ENCODE measurements at regions not wholly inside any gene's neighbourhood (a gene's known extent, or its start where the extent isn't known, plus 50 kb on each side); places are given as distances from the start of the nearest gene placed in this dataset.
A peak's percentile ranks its signal among the peaks of the same experiment; 100 is the strongest.

- H3K27me3 ChIP-seq (ENCODE audit: insufficient read depth, insufficient read length), result no peaks in the 10 kb centered on the region
- H3K4me1 ChIP-seq (ENCODE audit: insufficient read depth, insufficient read length), result no peaks in the 10 kb centered on the region
- H3K36me3 ChIP-seq (ENCODE audit: insufficient read depth, insufficient read length, low read length), result peaks cover 2% of the 10 kb centered on the region
- no peak for TF ChIP-seq SUZ12 (IDR thresholded peaks at IDR 0.05; ENCODE audit: extremely low read depth, insufficient read depth, insufficient read length)
- no peak for TF ChIP-seq ZNF274 (IDR thresholded peaks at IDR 0.05; ENCODE audit: low read depth, low read length)
- no peak for TF ChIP-seq YY1 (IDR thresholded peaks at IDR 0.05; ENCODE audit: insufficient read depth, insufficient read length)
- no peaks in the 10 kb centered on the region for H3K9me3 ChIP-seq (ENCODE audit: insufficient read depth, low read length)
- no peak overlapping the region for H3K9ac ChIP-seq (ENCODE audit: insufficient read length, low read depth)
- H3K4me3 ChIP-seq (ENCODE audit: insufficient read length, low read depth), result no peak overlapping the region
- DNase-seq (ENCODE audit: low read depth, low spot score), result no peak
These were observed 258.7 kb downstream of the CDCA7 start for GRCh38 chr2:173613386-173613785.

- no peak overlapping the region for H3K9ac ChIP-seq (ENCODE audit: insufficient read length, low read depth)
- no peaks in the 10 kb centered on the region for H3K27me3 ChIP-seq (ENCODE audit: insufficient read depth, insufficient read length)
- H3K4me1 ChIP-seq (ENCODE audit: insufficient read depth, insufficient read length), result no peaks in the 10 kb centered on the region
These were observed 259.7 kb downstream of the CDCA7 start for GRCh38 chr2:173614265-173614930.

GRCh38 chr2:173623438-173624319, 269.0 kb downstream of the CDCA7 start:
- no peaks in the 10 kb centered on the region for H3K27me3 ChIP-seq (ENCODE audit: insufficient read depth, insufficient read length)
- peak; percentile 16 for DNase-seq (ENCODE audit: low read depth, low spot score)
- H3K9me3 ChIP-seq (ENCODE audit: insufficient read depth, low read length), result no peaks in the 10 kb centered on the region
- TF ChIP-seq SUZ12 (IDR thresholded peaks at IDR 0.05; ENCODE audit: extremely low read depth, insufficient read depth, insufficient read length), result no peak
- TF ChIP-seq YY1 (IDR thresholded peaks at IDR 0.05; ENCODE audit: insufficient read depth, insufficient read length), result no peak
- no peak for TF ChIP-seq ZNF274 (IDR thresholded peaks at IDR 0.05; ENCODE audit: low read depth, low read length)
- no peak overlapping the region for H3K9ac ChIP-seq (ENCODE audit: insufficient read length, low read depth)
- no peaks in the 10 kb centered on the region for H3K4me1 ChIP-seq (ENCODE audit: insufficient read depth, insufficient read length)
- H3K4me3 ChIP-seq (ENCODE audit: insufficient read length, low read depth), result no peak overlapping the region
- H3K36me3 ChIP-seq (ENCODE audit: insufficient read depth, insufficient read length, low read length), result no peaks in the 10 kb centered on the region

More at GRCh38 chr2:173614265-173614930, 259.7 kb downstream of the CDCA7 start:
- TF ChIP-seq ZNF274 (IDR thresholded peaks at IDR 0.05; ENCODE audit: low read depth, low read length) (no peak), SUZ12 (IDR thresholded peaks at IDR 0.05; ENCODE audit: extremely low read depth, insufficient read depth, insufficient read length) (no peak), YY1 (IDR thresholded peaks at IDR 0.05; ENCODE audit: insufficient read depth, insufficient read length) (no peak)
- DNase-seq (ENCODE audit: low read depth, low spot score), result no peak
- H3K9me3 ChIP-seq (ENCODE audit: insufficient read depth, low read length), result no peaks in the 10 kb centered on the region
- no peaks in the 10 kb centered on the region for H3K36me3 ChIP-seq (ENCODE audit: insufficient read depth, insufficient read length, low read length)
- no peak overlapping the region for H3K4me3 ChIP-seq (ENCODE audit: insufficient read length, low read depth)

- DNase-seq (ENCODE audit: low read depth, low spot score), result no peak
- H3K9ac ChIP-seq (ENCODE audit: insufficient read length, low read depth), result no peak overlapping the region
- no peak overlapping the region for H3K4me3 ChIP-seq (ENCODE audit: insufficient read length, low read depth)
- TF ChIP-seq ZNF274 (IDR thresholded peaks at IDR 0.05; ENCODE audit: low read depth, low read length) (no peak), YY1 (IDR thresholded peaks at IDR 0.05; ENCODE audit: insufficient read depth, insufficient read length) (no peak), SUZ12 (IDR thresholded peaks at IDR 0.05; ENCODE audit: extremely low read depth, insufficient read depth, insufficient read length) (no peak)
- H3K4me1 ChIP-seq (ENCODE audit: insufficient read depth, insufficient read length), result no peaks in the 10 kb centered on the region
- H3K27me3 ChIP-seq (ENCODE audit: insufficient read depth, insufficient read length), result no peaks in the 10 kb centered on the region
- H3K36me3 ChIP-seq (ENCODE audit: insufficient read depth, insufficient read length, low read length), result no peaks in the 10 kb centered on the region
- H3K9me3 ChIP-seq (ENCODE audit: insufficient read depth, low read length), result no peaks in the 10 kb centered on the region
These were observed 270.6 kb downstream of the CDCA7 start for GRCh38 chr2:173625315-173625714.

- H3K4me3 ChIP-seq (ENCODE audit: insufficient read length, low read depth), result no peak overlapping the region
- no peak for DNase-seq (ENCODE audit: low read depth, low spot score)
- no peaks in the 10 kb centered on the region for H3K4me1 ChIP-seq (ENCODE audit: insufficient read depth, insufficient read length)
- no peaks in the 10 kb centered on the region for H3K36me3 ChIP-seq (ENCODE audit: insufficient read depth, insufficient read length, low read length)
- TF ChIP-seq ZNF274 (IDR thresholded peaks at IDR 0.05; ENCODE audit: low read depth, low read length), result no peak
- no peak for TF ChIP-seq SUZ12 (IDR thresholded peaks at IDR 0.05; ENCODE audit: extremely low read depth, insufficient read depth, insufficient read length)
- no peak for TF ChIP-seq YY1 (IDR thresholded peaks at IDR 0.05; ENCODE audit: insufficient read depth, insufficient read length)
- H3K27me3 ChIP-seq (ENCODE audit: insufficient read depth, insufficient read length), result no peaks in the 10 kb centered on the region
- no peak overlapping the region for H3K9ac ChIP-seq (ENCODE audit: insufficient read length, low read depth)
- H3K9me3 ChIP-seq (ENCODE audit: insufficient read depth, low read length), result no peaks in the 10 kb centered on the region
These were observed 274.4 kb downstream of the CDCA7 start for GRCh38 chr2:173629076-173629475.

- Histone ChIP-seq H3K36me3 (ENCODE audit: insufficient read depth, insufficient read length, low read length) (no peaks in the 10 kb centered on the region), H3K9ac (ENCODE audit: insufficient read length, low read depth) (no peak overlapping the region), H3K27me3 (ENCODE audit: insufficient read depth, insufficient read length) (no peaks in the 10 kb centered on the region), H3K4me1 (ENCODE audit: insufficient read depth, insufficient read length) (no peaks in the 10 kb centered on the region), H3K4me3 (ENCODE audit: insufficient read length, low read depth) (no peak overlapping the region), H3K9me3 (ENCODE audit: insufficient read depth, low read length) (no peaks in the 10 kb centered on the region)
- no peak for DNase-seq (ENCODE audit: low read depth, low spot score)
- TF ChIP-seq ZNF274 (IDR thresholded peaks at IDR 0.05; ENCODE audit: low read depth, low read length) (no peak), YY1 (IDR thresholded peaks at IDR 0.05; ENCODE audit: insufficient read depth, insufficient read length) (no peak), SUZ12 (IDR thresholded peaks at IDR 0.05; ENCODE audit: extremely low read depth, insufficient read depth, insufficient read length) (no peak)
These were observed 275.9 kb downstream of the CDCA7 start for GRCh38 chr2:173630425-173631126.

GRCh38 chr2:173631127-173631460, 276.4 kb downstream of the CDCA7 start:
- H3K27me3 ChIP-seq (ENCODE audit: insufficient read depth, insufficient read length), result no peaks in the 10 kb centered on the region
- no peaks in the 10 kb centered on the region for H3K4me1 ChIP-seq (ENCODE audit: insufficient read depth, insufficient read length)
- H3K36me3 ChIP-seq (ENCODE audit: insufficient read depth, insufficient read length, low read length), result no peaks in the 10 kb centered on the region
- H3K4me3 ChIP-seq (ENCODE audit: insufficient read length, low read depth), result no peak overlapping the region
- no peak for TF ChIP-seq YY1 (IDR thresholded peaks at IDR 0.05; ENCODE audit: insufficient read depth, insufficient read length)
- TF ChIP-seq ZNF274 (IDR thresholded peaks at IDR 0.05; ENCODE audit: low read depth, low read length), result no peak
- no peak for TF ChIP-seq SUZ12 (IDR thresholded peaks at IDR 0.05; ENCODE audit: extremely low read depth, insufficient read depth, insufficient read length)
- no peaks in the 10 kb centered on the region for H3K9me3 ChIP-seq (ENCODE audit: insufficient read depth, low read length)
- DNase-seq (ENCODE audit: low read depth, low spot score), result no peak
- H3K9ac ChIP-seq (ENCODE audit: insufficient read length, low read depth), result no peak overlapping the region
